ENCODE measurements at regions not wholly inside any gene's neighbourhood (a gene's known extent, or its start where the extent isn't known, plus 50 kb on each side); places are given as distances from the start of the nearest gene placed in this dataset.

- no peak for DNase-seq
These were observed 80.0 kb downstream of the CENPW start for GRCh38 chr6:126419901-126420300.

- DNase-seq, result no peak
These were observed 83.0 kb downstream of the CENPW start for GRCh38 chr6:126422912-126423311.

- DNase-seq, result no peak
These were observed 87.8 kb downstream of the CENPW start for GRCh38 chr6:126427713-126428112.

- DNase-seq, result no peak
These were observed 90.0 kb downstream of the CENPW start for GRCh38 chr6:126429866-126430265.

- DNase-seq, result no peak
These were observed 92.6 kb downstream of the CENPW start for GRCh38 chr6:126432564-126432963.

GRCh38 chr6:126433927-126434326 lies 94.0 kb downstream of the CENPW start:
- DNase-seq, result no peak

GRCh38 chr6:126437205-126437604 lies 97.3 kb downstream of the CENPW start:
- DNase-seq, result no peak

- DNase-seq, result no peak
These were observed 99.1 kb downstream of the CENPW start for GRCh38 chr6:126439040-126439439.

GRCh38 chr6:126440923-126441322 lies 101.0 kb downstream of the CENPW start:
- DNase-seq, result no peak

- DNase-seq, result no peak
These were observed 104.9 kb downstream of the CENPW start for GRCh38 chr6:126444659-126445273.

- DNase-seq, result no peak
These were observed 106.3 kb downstream of the CENPW start for GRCh38 chr6:126446248-126446647.

- no peak for DNase-seq
These were observed 107.5 kb downstream of the CENPW start for GRCh38 chr6:126447367-126447766.

- DNase-seq, result no peak
These were observed 121.1 kb downstream of the CENPW start for GRCh38 chr6:126461045-126461444.

- DNase-seq, result no peak
These were observed 124.3 kb downstream of the CENPW start for GRCh38 chr6:126464245-126464644.

- DNase-seq, result no peak
These were observed 135.5 kb downstream of the CENPW start for GRCh38 chr6:126475449-126475848.

GRCh38 chr6:126477678-126478077 lies 137.8 kb downstream of the CENPW start:
- no peak for DNase-seq

- no peak for DNase-seq
These were observed 140.4 kb downstream of the CENPW start for GRCh38 chr6:126480268-126480667.

- DNase-seq, result no peak
These were observed 141.4 kb downstream of the CENPW start for GRCh38 chr6:126481319-126481718.

GRCh38 chr6:126504792-126505191 lies 164.9 kb downstream of the CENPW start:
- DNase-seq, result no peak

GRCh38 chr6:126513198-126513597 lies 173.3 kb downstream of the CENPW start:
- no peak for DNase-seq

GRCh38 chr6:126516411-126516810 lies 176.5 kb downstream of the CENPW start:
- DNase-seq, result no peak

GRCh38 chr6:126524811-126525326 lies 185.0 kb downstream of the CENPW start:
- DNase-seq, result no peak

- DNase-seq, result no peak
These were observed 186.6 kb downstream of the CENPW start for GRCh38 chr6:126526547-126526946.

GRCh38 chr6:126526996-126527606 lies 187.2 kb downstream of the CENPW start:
- DNase-seq, result no peak
